Uterus (tissue), 3 donors: ENCODE measurements at regions not wholly inside any gene's neighbourhood (a gene's known extent, or its start where the extent isn't known, plus 50 kb on each side); places are given as distances from the start of the nearest gene placed in this dataset.
A peak's percentile ranks its signal among the peaks of the same experiment; 100 is the strongest.

Source experiments
- DNase-seq, 2 donors: peaks; one replicate each; pipeline ENCODE4 v3.0.0-alpha.2; 2019 to 2020
- H3K27ac ChIP-seq, 2 donors: fragments of 200-600 bp; sonication (generic); 1 replicate in 1 of 2; 2 replicates in 1 of 2; pipeline ENCODE4 v1.5.1; 2016 to 2018
- H3K27me3 ChIP-seq, 2 donors: fragments of 200-600 bp; sonication (generic); one replicate each; pipeline ENCODE4 v1.5.1; 2018 to 2019; ENCODE audit warnings: control low read depth in 1 of 2
- H3K36me3 ChIP-seq, 2 donors: fragments of 200-600 bp; sonication (generic); one replicate each; pipeline ENCODE4 v1.5.1; 2019; ENCODE audit warnings: control low read depth in 1 of 2
- H3K4me1 ChIP-seq, 2 donors: fragments of 200-600 bp; sonication (generic); one replicate each; pipeline ENCODE4 v1.5.1; 2018 to 2019; ENCODE audit warnings: control low read depth in 1 of 2
- H3K4me3 ChIP-seq, 2 donors: fragments of 200-600 bp; sonication (generic); 1 replicate in 1 of 2; 2 replicates in 1 of 2; pipeline ENCODE4 v1.5.1; 2018 to 2019; ENCODE audit warnings: mild to moderate bottlenecking in 1 of 2
- H3K9me3 ChIP-seq, 2 donors: fragments of 200-600 bp; sonication (generic); one replicate each; pipeline ENCODE4 v1.5.1; 2019; ENCODE audit warnings: control low read depth in 1 of 2
- CTCF ChIP-seq, 4 experiments: fragments of 200-600 bp in 2 of 4; fragments of 450-650 bp in 2 of 4; sonication (generic) in 2 of 4; IDR thresholded peaks; one replicate each; pipeline ENCODE4 v1.5.1; 2016 to 2019; ENCODE audit warnings: antibody characterized with exemption in 4 of 4, mild to moderate bottlenecking in 2 of 4, moderate library complexity in 1 of 4
- POLR2A ChIP-seq, 2 donors: fragments of 450-650 bp; IDR thresholded peaks; one replicate each; pipeline ENCODE4 v1.6.1; 2016; ENCODE audit warnings: antibody characterized with exemption in 2 of 2, mild to moderate bottlenecking in 1 of 2, moderate library complexity in 1 of 2
- intact Hi-C: fragments of 100-400 bp; cut with DNase I; formaldehyde crosslinking; loops from one replicate; pipeline ENCODE4 v1.15.1; 2023; ENCODE audit warnings: low total_unique reads
- donor health status: DM: yes; HTN: yes; CAD: no.

GRCh38 chr2:17177088-17177487 is 341.2 kb downstream of the RAD51AP2 start:
- intact Hi-C loops: no loop called here
- H3K36me3 ChIP-seq: no peaks in the 10 kb centered on the region
- no peak for DNase-seq

GRCh38 chr2:17171446-17172049 is 346.7 kb downstream of the RAD51AP2 start:
- no peaks in the 10 kb centered on the region for H3K27me3 ChIP-seq
- intact Hi-C loops: no loop called here
- H3K9me3 ChIP-seq: no peaks in the 10 kb centered on the region
- no peaks in the 10 kb centered on the region for H3K36me3 ChIP-seq
- H3K4me3 ChIP-seq: no peak overlapping the region
- no peak for DNase-seq
- no peak overlapping the region for H3K27ac ChIP-seq
- peak in 2 of 4 experiments; percentile 10 to 27 for TF ChIP-seq CTCF (IDR thresholded peaks at IDR 0.05)
- TF ChIP-seq POLR2A (IDR thresholded peaks at IDR 0.05): no peak
- H3K4me1 ChIP-seq: no peaks in the 10 kb centered on the region

More at GRCh38 chr2:17177088-17177487, 341.2 kb downstream of the RAD51AP2 start:
- no peaks in the 10 kb centered on the region for H3K27me3 ChIP-seq
- H3K4me3 ChIP-seq: no peak overlapping the region
- TF ChIP-seq POLR2A (IDR thresholded peaks at IDR 0.05) (no peak), CTCF (IDR thresholded peaks at IDR 0.05) (no peak)
- no peak overlapping the region for H3K27ac ChIP-seq
- no peaks in the 10 kb centered on the region for H3K9me3 ChIP-seq
- H3K4me1 ChIP-seq: no peaks in the 10 kb centered on the region

GRCh38 chr2:17166506-17166905 is 351.7 kb downstream of the RAD51AP2 start:
- no peak for DNase-seq
- Histone ChIP-seq H3K36me3 (no peaks in the 10 kb centered on the region), H3K27ac (no peak overlapping the region), H3K4me3 (no peak overlapping the region), H3K9me3 (no peaks in the 10 kb centered on the region), H3K27me3 (no peaks in the 10 kb centered on the region), H3K4me1 (no peaks in the 10 kb centered on the region)
- intact Hi-C loops: no loop called here
- TF ChIP-seq CTCF (IDR thresholded peaks at IDR 0.05) (no peak), POLR2A (IDR thresholded peaks at IDR 0.05) (no peak)

- Histone ChIP-seq H3K9me3 (no peaks in the 10 kb centered on the region), H3K27ac (no peak overlapping the region), H3K4me3 (no peak overlapping the region), H3K4me1 (no peaks in the 10 kb centered on the region), H3K36me3 (no peaks in the 10 kb centered on the region), H3K27me3 (no peaks in the 10 kb centered on the region)
- intact Hi-C loops: no loop called here
- TF ChIP-seq CTCF (IDR thresholded peaks at IDR 0.05) (no peak), POLR2A (IDR thresholded peaks at IDR 0.05) (no peak)
- DNase-seq: no peak
These were observed 353.7 kb downstream of the RAD51AP2 start for GRCh38 chr2:17164550-17164949.

GRCh38 chr2:17163638-17164037 is 354.6 kb downstream of the RAD51AP2 start:
- Histone ChIP-seq H3K4me3 (no peak overlapping the region), H3K4me1 (no peaks in the 10 kb centered on the region), H3K27ac (no peak overlapping the region), H3K27me3 (no peaks in the 10 kb centered on the region), H3K9me3 (no peaks in the 10 kb centered on the region), H3K36me3 (no peaks in the 10 kb centered on the region)
- intact Hi-C loops: no loop called here
- TF ChIP-seq CTCF (IDR thresholded peaks at IDR 0.05) (no peak), POLR2A (IDR thresholded peaks at IDR 0.05) (no peak)
- no peak for DNase-seq
